Choroid plexus epithelial cell (primary cell): ENCODE measurements at regions not wholly inside any gene's neighbourhood (a gene's known extent, or its start where the extent isn't known, plus 50 kb on each side); places are given as distances from the start of the nearest gene placed in this dataset.
"Not testable (repeated sequence)": the region's sequence is repeated elsewhere in the genome, so short reads cannot be mapped to it uniquely, and the experiment has no call there.

Experiments
- DNase-seq: peaks from one replicate; pipeline ENCODE4 v3.0.0-alpha.2; 2010; ENCODE audit warnings: low read depth
- H3K4me3 ChIP-seq: 2 replicates; pipeline ENCODE4 v1.5.1; 2011; ENCODE audit warnings: low read depth, mild to moderate bottlenecking, control low read depth, low read length, moderate library complexity
- CTCF ChIP-seq: conservative IDR thresholded peaks from 2 replicates; pipeline ENCODE4 v1.5.1; 2011; ENCODE audit warnings: low read depth, mild to moderate bottlenecking, control low read depth, inconsistent platforms, low read length, moderate library complexity

GRCh38 chr12:90729736-90730135 is 225.2 kb downstream of the CCER1 start:
- no peak overlapping the region for H3K4me3 ChIP-seq
- DNase-seq: peak; percentile 45
- no peak for TF ChIP-seq CTCF

GRCh38 chr12:90712671-90713070 is 242.3 kb downstream of the CCER1 start:
- no peak for DNase-seq
- no peak overlapping the region for H3K4me3 ChIP-seq
- no peak for TF ChIP-seq CTCF

- TF ChIP-seq CTCF: no peak
- DNase-seq: no peak
- H3K4me3 ChIP-seq: no peak overlapping the region
These were observed 244.3 kb downstream of the CCER1 start for GRCh38 chr12:90710711-90711110.

- no peak overlapping the region for H3K4me3 ChIP-seq
- no peak for TF ChIP-seq CTCF
- DNase-seq: no peak
These were observed 248.9 kb downstream of the CCER1 start for GRCh38 chr12:90706036-90706435.

GRCh38 chr12:90695415-90695814 is 259.6 kb downstream of the CCER1 start:
- DNase-seq: peak; percentile 23
- H3K4me3 ChIP-seq: no peak overlapping the region
- peak; percentile 46 for TF ChIP-seq CTCF

- DNase-seq: no peak
- no peak overlapping the region for H3K4me3 ChIP-seq
- no peak for TF ChIP-seq CTCF
These were observed 264.9 kb downstream of the CCER1 start for GRCh38 chr12:90690120-90690519.

GRCh38 chr12:90687682-90688081 is 267.3 kb downstream of the CCER1 start:
- DNase-seq: not testable (repeated sequence)

GRCh38 chr12:90683871-90684270 is 271.1 kb downstream of the CCER1 start:
- no peak for DNase-seq
- TF ChIP-seq CTCF: no peak
- H3K4me3 ChIP-seq: no peak overlapping the region

More at GRCh38 chr12:90687682-90688081, 267.3 kb downstream of the CCER1 start:
- not testable (repeated sequence) for H3K4me3 ChIP-seq
